ENCODE measurements at regions not wholly inside any gene's neighbourhood (a gene's known extent, or its start where the extent isn't known, plus 50 kb on each side); places are given as distances from the start of the nearest gene placed in this dataset.

DNA sequence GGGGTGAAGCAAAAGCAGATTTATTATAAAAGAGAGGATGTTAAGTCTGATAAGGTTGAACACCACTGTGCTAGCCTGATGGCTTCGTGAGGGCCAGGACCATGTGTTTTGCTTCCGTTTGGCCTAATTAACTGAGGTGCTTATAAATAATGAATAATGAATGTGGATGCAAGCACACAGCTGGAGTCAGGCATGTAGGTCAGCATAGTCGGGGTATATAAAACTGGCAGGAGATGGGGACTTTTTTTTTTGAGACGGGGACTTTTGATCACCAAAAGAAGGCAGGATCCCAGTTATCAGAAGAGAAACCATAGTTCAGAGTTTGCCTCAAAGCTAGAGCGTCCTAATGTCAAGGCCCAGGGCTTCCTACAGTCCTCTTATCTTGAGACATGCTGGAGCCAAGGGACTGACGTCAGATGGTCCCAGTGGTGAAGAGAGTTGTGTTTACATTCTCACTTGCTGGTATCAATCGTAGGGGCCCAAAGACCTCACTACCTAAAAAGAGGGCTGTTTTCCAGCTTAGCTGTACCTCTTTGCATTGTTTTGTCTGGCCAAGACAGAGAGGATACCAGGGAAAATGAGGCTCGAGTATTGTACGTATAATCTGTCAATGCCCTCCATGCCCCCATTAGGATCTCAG lies 50.4 kb downstream of the RTL9 start (continued):
- TF ChIP-seq, protein P1, sequence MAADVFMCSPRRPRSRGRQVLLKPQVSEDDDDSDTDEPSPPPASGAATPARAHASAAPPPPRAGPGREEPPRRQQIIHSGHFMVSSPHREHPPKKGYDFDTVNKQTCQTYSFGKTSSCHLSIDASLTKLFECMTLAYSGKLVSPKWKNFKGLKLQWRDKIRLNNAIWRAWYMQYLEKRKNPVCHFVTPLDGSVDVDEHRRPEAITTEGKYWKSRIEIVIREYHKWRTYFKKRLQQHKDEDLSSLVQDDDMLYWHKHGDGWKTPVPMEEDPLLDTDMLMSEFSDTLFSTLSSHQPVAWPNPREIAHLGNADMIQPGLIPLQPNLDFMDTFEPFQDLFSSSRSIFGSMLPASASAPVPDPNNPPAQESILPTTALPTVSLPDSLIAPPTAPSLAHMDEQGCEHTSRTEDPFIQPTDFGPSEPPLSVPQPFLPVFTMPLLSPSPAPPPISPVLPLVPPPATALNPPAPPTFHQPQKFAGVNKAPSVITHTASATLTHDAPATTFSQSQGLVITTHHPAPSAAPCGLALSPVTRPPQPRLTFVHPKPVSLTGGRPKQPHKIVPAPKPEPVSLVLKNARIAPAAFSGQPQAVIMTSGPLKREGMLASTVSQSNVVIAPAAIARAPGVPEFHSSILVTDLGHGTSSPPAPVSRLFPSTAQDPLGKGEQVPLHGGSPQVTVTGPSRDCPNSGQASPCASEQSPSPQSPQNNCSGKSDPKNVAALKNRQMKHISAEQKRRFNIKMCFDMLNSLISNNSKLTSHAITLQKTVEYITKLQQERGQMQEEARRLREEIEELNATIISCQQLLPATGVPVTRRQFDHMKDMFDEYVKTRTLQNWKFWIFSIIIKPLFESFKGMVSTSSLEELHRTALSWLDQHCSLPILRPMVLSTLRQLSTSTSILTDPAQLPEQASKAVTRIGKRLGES (CRISPR knock-in tag; IDR thresholded peaks at IDR 0.05; ENCODE audit: borderline replicate concordance), result no peak
- TF ChIP-seq SP4 (CRISPR knock-in tag; IDR thresholded peaks at IDR 0.05) (no peak), ZNF513 (CRISPR knock-in tag; conservative IDR thresholded peaks at IDR 0.05) (no peak), SUZ12 (IDR thresholded peaks at IDR 0.05; ENCODE audit: low read depth, low read length) (no peak)

DNA sequence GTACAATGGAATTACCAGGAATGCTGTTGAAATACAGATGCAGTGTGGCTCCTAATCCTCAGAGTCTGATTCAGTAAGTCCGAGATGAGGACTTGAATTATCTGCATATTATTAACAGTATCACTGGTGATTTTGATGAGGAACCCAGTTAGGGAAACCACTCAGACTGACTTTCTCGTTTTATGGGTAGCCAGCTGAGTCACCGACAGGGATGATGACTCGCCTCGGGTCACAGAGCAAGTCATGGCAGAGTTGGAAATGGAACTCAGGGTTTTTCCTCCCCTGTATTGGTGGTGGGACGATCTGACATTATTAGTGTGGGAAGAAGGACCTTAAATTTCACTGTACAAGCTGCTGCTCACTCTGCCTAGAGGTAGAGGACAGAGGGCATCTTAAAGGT lies 51.3 kb downstream of the RTL9 start:
- DNase-seq (ENCODE audit: low spot score) (no peak), FAIRE-seq (no peak), ATAC-seq (no peak)
- intact Hi-C loops (cut with micrococcal nuclease; ENCODE audit: unreplicated experiment) (no loop called here), in situ Hi-C loops (cut with HindIII; ENCODE audit: extremely low pct_ligation_motif_present, low pct_unique_long_range_greater_than_20kb) (loop anchor here (25.0 kb wide), 1 partner anchor 498 kb away; no protein-coding TSS in a partner anchor)
- no peaks in the 10 kb centered on the region for H3K4me1 ChIP-seq (ENCODE audit: insufficient read depth, low read length)
- H3K4me3 ChIP-seq (replicated peaks in 1 of 3; ENCODE audit: insufficient read depth in 1 of 3, low read depth in 2 of 3, low read length in 3 of 3), result no peak overlapping the region
- no peak overlapping the region for H2AFZ ChIP-seq (ENCODE audit: low read length)
- no peaks in the 10 kb centered on the region for H3K79me2 ChIP-seq (ENCODE audit: insufficient read depth, low read length)
- BruUV-seq (replicated peaks), result no TSS peak
- ChIA-PET CTCF (ENCODE audit: low intra/inter-chr PET ratio, low total read pairs) (no interaction called here), POLR2A (no interaction called here)
- TF ChIP-seq ZHX1 (CRISPR knock-in tag; IDR thresholded peaks at IDR 0.05; ENCODE audit: low read depth) (no peak), SKI (IDR thresholded peaks at IDR 0.05; ENCODE audit: partially characterized antibody) (no peak), NR2F2 (IDR thresholded peaks at IDR 0.05; ENCODE audit: borderline replicate concordance, low read depth) (no peak), ZBTB3 (CRISPR knock-in tag; IDR thresholded peaks at IDR 0.05; ENCODE audit: borderline replicate concordance, low read depth) (no peak), RBFOX2 (IDR thresholded peaks at IDR 0.05; ENCODE audit: low read depth, low read length) (no peak), ZNF619 (CRISPR knock-in tag; IDR thresholded peaks at IDR 0.05) (no peak), EZH2 (conservative IDR thresholded peaks at IDR 0.05; ENCODE audit: low read depth, low read length) (no peak), ZFY (CRISPR knock-in tag; IDR thresholded peaks at IDR 0.05) (no peak), ZNF652 (CRISPR knock-in tag; IDR thresholded peaks at IDR 0.05; ENCODE audit: borderline replicate concordance, low read depth) (no peak), ZNF713 (CRISPR knock-in tag; IDR thresholded peaks at IDR 0.05) (no peak), TRIM24 (CRISPR knock-in tag; IDR thresholded peaks at IDR 0.05) (no peak)
- H3K9ac ChIP-seq (ENCODE audit: insufficient read depth, low read depth, low read length), result no peak overlapping the region
- no peak overlapping the region for H3K27ac ChIP-seq (ENCODE audit: extremely low read length, insufficient read depth, low read length)
- no peaks in the 10 kb centered on the region for H3K36me3 ChIP-seq (replicated peaks in 1 of 2; ENCODE audit: control insufficient read depth in 1 of 2, insufficient read depth in 2 of 2, low read length in 2 of 2)
- no peak overlapping the region for H3K4me2 ChIP-seq (ENCODE audit: low read depth, low read length)
- no peaks in the 10 kb centered on the region for H3K27me3 ChIP-seq (ENCODE audit: control insufficient read depth in 1 of 2, insufficient read depth in 2 of 2, low read length in 2 of 2)
- no peaks in the 10 kb centered on the region for H3K9me3 ChIP-seq (ENCODE audit: low read length)
- 0% methylated on average over 4 of the region's 6 CpGs for WGBS (ENCODE audit: low lambda C conversion rate)
- no peaks in the 10 kb centered on the region for H4K20me1 ChIP-seq (ENCODE audit: insufficient read depth, low read length)

Measured in HepG2 (cell line).